ENCODE measurements at regions not wholly inside any gene's neighbourhood (a gene's known extent, or its start where the extent isn't known, plus 50 kb on each side); places are given as distances from the start of the nearest gene placed in this dataset.
"Not testable (repeated sequence)": the region's sequence is repeated elsewhere in the genome, so short reads cannot be mapped to it uniquely, and the experiment has no call there.

DNA sequence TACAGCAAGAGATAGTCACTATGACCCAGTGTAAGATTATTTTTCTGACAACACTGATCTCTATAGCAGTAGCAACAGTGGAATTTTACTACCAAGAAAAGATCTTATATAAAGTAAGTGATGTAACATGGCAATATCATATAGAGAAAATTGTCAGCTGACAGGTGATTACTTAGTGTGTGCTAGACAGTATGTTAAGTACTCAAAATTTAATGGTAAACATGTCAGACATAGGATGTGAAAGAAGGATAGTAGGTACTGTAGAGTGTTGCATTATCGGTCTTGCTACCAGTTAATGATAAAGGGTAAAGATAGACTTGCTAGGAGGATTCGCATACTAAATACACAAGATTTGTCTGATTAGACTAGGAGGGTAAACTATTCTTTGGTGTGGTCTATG is 247.4 kb downstream of the CYLC2 start:
- no peak for DNase-seq

DNA sequence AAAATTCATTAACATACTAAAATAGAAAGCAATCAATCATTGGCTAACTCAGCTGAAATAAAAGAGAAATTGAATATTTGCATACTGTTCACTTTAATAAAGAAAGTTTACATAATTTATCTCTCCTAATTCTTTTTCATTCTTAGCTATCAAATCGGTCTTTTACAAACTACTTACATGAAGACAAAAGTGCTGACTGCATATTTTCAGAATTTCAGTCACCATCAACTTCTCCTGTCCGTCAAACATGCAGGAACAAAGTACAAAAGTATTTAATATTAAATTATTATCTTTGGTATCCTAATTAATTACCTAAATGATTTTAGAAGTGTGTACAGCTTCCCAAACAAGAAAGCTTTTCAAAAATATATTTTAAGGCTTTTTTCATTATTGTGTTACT is 248.4 kb downstream of the CYLC2 start:
- no peak for DNase-seq

DNA sequence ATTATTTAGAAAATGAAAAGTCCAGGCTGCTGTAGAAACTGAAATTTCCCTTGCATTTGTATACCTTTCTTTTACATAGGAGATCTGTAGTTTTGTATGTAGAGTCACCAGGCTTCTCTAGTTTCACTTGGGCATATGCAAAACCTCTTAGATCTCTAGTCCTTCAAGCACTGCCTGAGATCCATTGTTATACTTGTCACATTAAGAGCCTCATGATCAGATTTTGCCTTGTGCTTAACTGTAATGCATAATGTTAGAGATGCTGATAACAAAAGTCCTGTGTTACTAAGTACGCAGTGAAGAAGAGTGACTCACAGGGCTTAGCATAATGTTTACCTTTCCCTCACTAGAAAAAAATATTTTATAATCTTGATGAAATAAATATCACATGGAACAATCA is 250.2 kb downstream of the CYLC2 start:
- no peak for DNase-seq

DNA sequence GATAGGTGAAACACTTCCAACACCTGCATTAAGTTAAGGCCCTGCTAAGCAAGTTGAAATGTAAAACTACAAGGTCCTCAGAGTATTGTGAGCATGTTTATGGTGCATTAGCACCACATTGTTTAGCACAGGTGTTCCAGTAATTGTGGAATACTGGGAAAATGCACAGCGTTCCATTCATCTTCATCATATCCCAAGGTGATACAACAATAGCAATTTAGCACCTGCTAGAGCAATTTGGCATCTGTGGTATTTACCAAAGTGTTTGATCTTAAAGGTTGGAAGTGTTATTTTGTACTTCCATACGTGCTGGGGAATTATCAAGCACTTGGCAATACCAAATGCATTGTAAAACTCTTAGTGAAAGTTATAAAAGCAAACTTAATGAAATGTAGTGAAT is 266.8 kb downstream of the CYLC2 start:
- no peak for DNase-seq

DNA sequence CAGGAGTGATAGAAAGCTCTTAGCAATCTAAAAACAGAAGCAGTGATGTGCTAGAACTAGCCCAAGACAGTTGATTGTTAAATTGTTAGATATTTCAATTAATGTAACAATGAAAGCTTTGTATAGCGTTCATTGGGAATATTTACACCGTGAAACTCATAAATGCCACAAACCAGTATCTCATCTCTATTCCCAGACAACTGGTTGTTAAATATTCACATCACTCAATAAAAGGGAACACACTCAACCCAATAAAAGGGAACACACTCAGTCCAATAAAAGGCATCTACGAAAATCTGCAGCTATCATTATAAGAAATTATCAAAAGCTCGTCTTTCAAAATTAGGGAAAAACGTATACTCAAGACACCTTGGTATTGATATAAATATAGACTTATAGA is 270.9 kb downstream of the CYLC2 start:
- no peak for DNase-seq

DNA sequence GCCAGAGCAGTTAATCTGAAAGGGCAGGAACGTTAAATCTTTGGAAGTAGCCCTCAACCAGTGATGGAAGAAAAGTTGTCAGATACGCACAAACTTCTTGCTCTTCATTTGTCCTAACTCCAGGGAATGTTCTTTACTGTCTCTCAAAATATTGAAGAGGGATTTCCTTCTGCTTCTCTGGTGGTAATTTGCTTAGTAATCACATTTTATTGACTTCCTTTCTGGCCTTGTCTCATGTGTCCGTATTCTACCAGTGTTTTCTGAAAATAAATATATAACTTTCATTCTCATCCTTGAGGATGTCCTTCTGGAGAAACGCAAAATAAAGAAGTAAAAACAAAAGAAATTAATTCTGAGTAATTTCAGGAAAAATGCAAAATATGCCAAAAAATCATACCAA is 282.1 kb downstream of the CYLC2 start:
- DNase-seq, result no peak

DNA sequence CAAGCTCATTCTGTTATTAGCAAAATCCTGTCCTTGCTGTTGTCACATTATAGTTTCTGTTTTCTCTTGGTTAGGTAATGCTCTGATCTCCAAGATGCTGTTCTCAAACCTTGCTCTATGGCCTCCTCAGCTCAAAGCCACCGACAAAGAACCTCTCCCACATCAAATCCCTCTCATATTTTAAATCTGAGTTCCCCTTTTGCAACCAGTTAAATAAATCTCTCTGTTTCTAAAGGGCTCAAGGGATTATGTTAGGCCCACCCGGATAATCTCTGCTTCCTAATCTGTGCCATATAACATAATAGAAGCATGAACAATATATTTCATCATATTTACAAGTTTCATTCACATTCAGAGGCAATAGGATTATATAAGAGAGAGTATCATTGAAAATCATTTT is 286.0 kb downstream of the CYLC2 start:
- DNase-seq, result no peak

DNA sequence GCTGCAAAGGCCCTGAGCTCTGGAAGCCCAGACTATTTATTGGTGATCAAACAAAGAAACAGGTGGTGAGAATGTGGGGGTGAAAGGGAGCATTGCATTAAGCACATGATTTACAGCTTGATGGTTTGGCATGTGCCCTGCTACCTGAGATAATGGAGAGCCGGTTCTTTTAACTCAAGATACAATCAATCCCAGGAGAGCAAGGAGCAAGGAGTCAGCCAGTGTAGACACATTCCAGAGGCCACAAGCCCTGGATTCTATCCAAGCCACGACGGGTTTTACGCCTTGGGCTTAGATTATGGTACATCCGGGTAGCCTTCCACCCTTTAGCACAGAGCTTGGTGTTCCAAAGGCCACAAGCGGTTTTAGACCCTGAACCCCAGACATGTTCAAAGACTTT is 292.2 kb downstream of the CYLC2 start:
- no peak for DNase-seq

DNA sequence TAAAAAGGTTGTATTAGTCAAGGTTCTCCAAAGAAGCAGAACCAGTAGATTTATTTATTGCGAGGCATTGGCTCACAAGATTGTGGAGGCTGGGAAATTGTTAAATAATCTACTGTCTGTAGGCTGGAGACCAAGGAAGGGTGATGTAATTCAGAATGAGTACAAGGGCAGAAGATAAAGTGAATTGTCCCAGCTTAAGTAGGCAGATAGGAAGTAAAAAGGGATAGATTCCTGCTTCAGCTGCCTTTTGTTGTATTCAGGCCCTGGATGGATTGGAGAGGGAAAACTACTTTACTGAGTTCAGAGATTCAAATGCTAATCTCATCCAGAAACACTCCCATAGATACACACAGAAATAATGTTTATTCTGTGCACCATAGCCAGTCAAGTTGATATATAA is 301.1 kb downstream of the CYLC2 start:
- no peak for DNase-seq

DNA sequence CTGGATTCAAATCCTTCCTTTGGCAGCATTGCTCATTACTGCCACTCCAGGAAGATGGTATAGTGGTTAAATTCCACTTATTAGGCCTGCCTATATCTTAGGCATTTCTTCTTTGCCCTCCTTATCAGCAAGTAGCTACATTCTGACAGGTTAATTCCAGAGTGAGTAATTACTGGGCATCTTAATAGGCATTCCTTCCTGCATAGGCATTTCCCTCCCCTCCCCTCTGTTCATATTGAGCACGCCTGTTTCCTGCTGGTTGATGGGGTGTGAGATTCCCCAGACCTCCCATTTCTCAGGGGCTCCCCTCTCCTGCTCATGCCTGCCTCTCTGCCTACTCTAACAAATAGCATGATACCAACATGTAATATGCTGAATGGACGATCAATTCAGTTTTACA is 305.9 kb downstream of the CYLC2 start:
- no peak for DNase-seq

DNA sequence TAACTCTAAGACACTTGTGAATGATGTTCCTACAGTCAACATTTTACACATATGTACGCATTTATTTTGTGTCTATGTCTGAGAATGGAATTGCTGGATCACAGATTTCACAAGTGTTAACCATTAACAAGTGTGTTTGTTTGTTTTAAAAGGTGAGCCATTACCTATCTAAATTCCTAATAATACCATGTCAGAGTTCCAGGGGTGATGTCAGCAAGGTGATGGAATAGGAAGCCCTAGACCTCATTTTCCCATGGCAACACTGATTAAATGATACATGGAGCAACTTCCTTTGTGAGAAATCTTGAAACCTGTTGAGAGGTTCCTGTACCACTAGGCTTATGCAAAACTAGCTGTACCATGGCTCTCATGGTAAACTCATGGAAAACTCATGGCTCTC is 309.7 kb downstream of the CYLC2 start:
- no peak for DNase-seq

DNA sequence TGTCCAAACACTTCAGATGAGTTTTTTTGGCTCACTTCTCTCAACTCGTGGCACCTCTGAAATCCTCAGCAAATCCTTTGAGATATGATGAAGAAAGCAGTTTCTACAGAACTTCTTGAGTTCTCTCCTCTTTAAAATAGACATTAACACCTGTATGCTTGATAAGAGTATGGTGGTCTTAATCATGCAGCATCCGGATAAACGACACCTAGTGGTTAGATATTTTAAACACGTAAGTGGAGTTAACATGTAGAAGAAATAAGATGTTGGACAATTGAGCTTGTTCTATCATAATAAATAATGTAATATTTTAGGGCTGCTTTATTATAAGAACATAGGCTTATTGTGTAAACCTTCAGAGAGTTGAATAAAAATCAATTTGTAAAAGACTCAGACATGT is 324.8 kb downstream of the CYLC2 start:
- no peak for DNase-seq

DNA sequence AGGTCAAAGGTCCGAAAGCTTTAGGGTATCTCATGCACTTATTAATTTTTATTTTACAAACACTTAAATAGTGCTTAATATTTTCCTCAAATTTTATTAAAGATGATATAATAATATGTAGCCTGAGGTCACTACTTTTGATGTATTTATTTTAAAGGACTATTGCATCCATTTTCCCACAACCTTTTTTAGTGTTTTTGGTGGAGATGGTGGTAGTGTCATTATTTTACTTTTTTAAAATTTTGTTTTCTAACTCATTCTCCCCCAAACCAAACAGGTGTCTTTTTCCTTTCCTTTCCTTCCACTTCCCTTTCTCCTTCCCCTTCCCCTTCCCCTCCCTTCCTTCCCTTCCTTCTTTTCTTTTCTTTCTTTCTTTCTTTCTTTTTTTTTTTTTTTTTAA is 328.6 kb downstream of the CYLC2 start:
- DNase-seq, result no peak

DNA sequence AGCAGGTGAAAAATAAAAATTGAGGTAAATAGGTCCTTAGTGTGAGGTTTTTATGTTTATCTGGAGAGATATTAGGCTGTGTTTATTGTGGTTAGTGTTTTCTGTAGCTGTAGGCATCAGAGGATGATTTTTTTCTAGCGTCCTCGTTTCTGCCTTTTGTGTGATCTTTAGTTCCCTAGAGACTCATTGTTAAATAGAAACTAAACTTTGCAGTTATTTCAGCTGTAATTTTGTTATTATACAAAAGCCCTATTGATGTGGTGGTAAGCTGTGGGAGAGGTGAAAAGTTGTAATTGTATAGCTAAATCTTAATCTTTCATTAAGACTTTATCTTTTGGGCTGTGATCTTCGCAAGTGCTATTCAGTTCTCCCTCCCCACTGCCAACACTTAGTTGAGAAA is 340.3 kb downstream of the CYLC2 start:
- DNase-seq, result no peak

DNA sequence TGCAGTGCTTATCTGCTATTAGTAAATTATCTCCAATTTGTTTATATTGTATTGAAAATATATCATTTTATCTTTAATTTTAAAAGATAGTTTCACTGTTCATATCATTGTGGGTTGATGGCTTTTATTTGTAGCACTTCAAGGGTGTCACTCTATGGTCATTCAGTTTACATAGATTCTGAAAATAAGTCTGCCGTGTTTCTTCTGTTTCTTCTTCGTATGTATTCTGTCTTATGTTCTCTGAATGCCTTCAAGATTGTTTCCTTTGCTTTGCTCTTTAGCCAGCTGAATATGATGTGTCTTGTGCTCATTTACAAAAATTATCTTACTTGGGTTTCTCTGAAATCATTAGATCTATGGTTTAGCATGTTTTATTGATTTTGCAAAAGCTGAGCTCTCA is 359.9 kb downstream of the CYLC2 start:
- DNase-seq, result no peak

DNA sequence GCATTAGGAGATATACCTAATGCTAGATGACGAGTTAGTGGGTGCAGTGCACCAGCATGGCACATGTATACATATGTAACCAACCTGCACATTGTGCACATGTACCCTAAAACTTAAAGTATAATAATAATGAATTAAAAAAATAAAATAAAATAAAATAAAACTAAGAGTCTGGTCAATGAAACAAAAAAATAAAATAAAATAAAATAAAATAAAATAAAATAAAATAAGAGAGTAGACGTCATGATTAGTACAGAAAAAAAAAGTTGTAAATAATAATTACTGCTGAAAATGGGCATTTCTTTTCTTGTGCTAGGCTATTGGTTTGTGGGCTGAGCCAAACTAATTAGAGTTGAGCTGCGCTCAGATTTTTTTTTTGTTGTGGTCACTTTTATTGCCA is 362.8 kb downstream of the CYLC2 start:
- not testable (repeated sequence) for DNase-seq

DNA sequence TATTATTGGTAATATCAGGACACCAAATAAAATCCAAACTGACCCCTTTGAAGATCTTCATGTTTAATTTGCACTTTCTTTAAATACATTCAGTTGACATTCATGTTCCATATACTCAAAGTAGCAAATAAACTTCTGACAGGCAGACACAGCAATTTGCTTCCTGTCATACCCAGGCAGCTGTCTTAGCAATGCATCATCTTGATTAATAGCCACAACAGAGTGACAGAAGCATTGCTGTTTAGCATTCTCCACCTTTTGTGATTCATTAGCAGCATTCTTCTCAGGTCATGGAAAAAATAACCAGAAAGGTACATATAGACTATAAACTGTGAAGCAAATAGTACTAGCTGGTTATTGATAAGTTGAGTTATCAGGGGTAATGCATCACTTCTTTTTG is 366.8 kb downstream of the CYLC2 start:
- DNase-seq, result no peak

DNA sequence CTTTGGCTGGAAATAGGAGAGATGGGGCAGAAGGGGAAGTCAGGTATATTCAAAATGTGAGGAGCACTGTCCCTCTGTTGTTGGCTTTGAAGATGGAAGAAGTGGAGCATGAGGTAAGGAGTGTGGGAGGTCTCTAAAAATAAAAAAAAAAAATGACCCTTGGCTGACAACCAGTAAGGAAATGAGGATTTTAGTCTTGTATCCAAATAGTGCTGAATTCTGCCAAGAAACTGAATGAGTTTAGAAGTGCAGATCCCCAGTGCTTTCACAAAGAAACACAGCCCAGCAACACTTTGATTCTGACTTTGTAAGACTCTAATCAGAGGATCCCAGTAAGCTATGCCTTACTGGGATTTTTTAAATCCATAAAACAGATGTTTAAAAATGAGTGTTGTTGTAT is 367.9 kb downstream of the CYLC2 start:
- DNase-seq, result no peak

DNA sequence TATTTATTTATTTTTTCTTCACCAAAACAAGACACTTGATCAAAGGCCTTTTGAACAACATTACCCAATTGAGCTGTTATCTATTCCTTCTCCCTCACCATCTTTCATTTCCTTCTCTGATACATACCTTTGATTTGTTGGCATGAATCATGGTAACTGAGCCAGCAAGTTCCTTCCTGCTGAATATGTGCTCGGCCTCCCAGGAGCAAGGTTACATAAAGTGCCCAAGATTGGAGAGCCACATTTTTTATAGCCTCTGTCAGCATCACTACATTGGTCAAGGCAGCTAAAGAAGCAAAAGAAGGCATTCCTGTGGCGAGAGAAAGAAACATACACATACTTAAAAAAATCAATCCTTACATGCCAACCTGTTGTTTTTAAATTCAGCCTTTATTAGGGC is 369.6 kb downstream of the CYLC2 start:
- no peak for DNase-seq

DNA sequence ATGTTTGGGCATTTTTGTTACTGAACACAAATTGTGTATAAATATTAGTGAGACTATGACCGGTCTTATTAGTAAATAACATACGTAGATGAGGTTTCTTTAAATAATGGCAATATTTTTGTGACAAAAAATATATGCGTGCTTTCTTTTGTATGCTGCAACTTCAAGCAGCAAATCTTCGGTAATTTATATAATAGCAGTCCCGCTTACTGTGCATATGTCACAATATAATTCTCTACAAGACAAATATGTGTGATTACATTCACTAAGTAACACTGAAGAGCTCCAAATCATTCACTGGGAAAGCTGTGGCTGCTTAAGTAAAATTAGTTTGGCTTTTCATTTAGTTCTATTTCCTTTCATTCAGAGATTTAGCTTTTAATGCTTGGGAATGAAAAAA is 376.0 kb downstream of the CYLC2 start:
- DNase-seq, result no peak

DNA sequence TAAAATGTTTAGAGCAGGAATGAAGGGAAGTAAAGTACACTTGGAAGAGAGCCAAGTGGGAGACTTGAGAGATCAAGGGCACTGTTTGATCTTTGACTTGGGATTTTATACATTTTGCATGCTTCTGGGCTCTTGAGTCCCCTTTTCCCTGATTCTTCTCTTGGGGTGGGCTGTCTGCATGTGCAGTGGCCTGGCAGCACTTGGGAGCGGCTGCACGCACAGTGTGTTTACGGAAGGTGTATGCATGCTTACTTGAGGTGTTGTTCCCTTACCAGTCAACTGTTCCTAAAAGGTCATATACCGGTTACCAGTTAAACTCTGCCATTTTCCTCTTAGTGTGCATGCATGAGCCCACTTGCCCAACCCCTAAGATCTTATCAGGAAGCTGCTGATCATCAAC is 377.7 kb downstream of the CYLC2 start:
- DNase-seq, result no peak

DNA sequence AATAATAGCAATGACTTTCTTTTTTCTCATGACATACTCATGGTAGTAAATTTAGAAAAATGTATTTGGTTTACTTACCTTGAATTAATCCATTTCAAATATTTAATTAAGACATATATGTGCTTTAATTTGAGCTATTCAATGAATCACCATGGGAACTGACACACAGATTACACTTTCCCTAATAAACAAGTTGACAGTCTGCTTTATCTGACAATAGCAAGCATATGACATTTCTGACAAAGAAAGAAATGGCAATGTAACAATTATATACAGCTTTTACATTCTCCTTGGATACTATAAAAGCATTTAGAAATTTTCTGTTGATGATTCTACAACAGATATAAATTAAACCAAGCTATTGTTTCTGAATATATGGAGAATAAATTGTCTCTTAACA is 382.5 kb downstream of the CYLC2 start:
- no peak for DNase-seq

DNA sequence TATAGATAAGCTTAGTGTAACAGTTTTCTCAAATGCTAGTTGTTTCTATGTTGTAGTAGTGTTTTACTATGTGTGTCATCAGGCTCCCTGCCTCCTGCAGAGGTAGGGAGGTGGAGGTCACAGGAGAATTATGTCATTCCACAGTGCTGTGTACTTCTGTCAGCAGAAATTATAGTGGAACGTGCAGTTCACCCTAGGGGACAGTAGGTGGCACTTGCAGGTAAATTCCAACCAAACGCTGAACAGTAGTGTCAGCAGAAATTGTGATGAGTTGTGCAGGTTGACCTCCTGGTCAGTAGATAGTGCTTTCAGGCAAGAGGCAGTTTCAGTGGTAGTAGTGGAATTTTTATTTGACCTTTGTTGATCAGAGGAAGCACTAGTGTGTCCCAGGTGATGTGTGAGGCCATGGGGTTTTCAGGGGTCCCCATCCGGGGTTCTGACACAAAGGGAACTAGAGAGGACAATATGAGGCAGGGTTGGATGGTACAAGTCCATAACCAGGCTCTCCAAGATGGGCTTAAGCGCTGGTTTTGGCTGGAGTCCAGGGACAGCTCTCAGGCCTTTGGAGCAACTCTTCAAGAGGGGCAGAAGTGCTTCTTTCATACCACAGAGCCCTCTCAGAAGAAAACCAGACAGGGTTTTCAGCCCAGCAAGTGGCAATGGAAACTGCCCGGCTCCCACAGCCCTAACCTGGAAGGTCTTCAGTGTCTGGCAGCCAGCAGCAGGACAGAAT is 402.9 kb downstream of the CYLC2 start:
- DNase-seq, result peak; percentile 15

DNA sequence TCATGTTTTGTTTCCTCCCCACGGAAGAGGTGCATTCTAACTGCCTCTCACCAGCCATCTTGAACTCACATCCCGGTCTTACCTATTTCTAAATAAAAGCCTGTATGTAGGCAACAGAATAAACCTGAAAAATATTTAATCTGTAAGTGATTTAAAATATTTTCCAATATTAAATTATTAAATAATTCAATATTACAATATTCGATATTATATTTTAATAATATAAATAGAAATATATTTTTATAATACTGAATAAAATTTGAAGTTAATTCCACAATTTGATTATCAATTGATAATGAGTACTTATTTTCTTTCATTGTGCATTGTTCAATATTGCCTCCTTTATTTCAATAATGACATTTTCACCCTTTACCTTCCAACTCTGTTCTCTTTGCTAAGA is 404.4 kb downstream of the CYLC2 start:
- DNase-seq, result no peak

DNA sequence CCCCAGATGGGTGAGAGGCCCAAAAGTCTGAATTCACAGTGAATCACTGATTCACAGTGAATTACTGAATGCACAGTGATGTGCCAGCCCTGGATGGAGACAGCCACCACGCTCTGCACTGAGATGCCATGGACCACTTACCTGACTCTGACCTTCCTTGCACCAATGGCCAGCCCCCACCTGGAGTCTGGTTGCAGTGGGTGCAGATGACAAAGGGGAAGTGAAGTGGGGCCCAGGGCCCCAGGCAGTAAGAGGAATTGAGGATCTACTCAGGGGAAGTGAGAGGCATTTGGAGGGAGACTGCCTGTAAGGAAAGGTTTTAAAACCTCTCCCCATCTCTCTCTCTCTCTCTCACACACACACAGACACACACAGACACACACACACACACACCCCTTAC is 412.1 kb downstream of the CYLC2 start:
- no peak for DNase-seq

DNA sequence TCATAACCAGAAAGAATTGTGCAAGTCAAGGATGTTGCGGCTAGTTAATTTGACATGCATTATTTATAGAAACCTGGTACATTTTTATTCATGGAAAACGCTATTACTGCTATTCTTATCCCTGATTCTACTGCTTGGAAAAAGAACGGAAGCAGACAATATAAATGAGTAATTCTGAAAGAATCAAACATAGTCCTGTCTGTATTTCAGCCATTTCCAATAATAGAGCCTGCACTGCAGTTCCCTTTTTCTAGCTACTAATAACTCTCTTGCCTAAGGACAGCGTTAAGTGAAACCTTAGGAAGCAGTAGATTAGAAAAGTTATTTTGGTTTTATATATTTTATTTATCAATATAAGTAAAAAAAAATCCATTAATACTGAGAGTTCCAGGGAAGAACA is 414.9 kb downstream of the CYLC2 start:
- no peak for DNase-seq
